Glomerular endothelial cell (primary cell): ENCODE measurements at regions not wholly inside any gene's neighbourhood (a gene's known extent, or its start where the extent isn't known, plus 50 kb on each side); places are given as distances from the start of the nearest gene placed in this dataset.

Experiments used
- DNase-seq: peaks from one replicate; pipeline ENCODE4 v3.0.0-alpha.2; 2011; ENCODE audit warnings: low read depth, low spot score; ENCODE audit errors: extremely low read depth

DNA sequence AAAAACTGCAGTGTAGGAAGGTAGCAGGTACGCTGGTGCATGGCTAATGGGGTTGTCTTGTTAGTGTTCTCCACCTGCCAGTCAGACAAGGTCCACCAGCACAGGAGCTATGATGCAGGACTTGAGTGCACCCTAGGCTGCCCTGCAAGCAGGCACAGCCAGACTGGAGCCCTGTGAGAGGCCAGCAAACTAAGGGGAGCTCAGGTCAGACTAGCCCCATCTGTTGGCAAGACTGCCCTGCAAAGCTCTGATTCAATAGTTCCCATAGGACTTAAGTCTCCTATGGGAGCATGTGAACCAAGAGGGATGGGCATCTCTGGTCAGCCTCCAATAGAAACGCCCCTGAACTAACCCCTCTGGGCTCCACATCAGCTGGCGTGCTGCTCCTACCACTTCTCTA, 1307.3 kb downstream of the C4orf33 start:
- DNase-seq = no peak

DNA sequence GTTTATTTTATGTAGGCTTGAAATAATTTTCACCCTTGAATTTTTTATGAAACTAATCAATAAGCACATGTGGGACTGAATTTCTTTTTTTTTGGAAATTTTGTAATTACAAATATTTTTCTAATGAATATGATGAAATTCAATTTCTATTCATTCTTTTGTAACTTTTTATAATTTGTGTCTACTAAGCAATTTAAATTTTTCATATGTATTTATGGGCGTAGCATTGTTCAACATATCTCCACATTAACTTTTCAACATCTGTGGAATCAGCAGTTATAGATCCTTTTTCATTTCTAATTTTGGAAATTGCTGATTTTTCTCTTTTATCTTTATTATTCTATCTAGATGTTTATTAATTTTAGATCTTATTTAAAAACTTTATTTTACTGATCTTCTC, 1320.3 kb downstream of the C4orf33 start:
- no peak for DNase-seq

DNA sequence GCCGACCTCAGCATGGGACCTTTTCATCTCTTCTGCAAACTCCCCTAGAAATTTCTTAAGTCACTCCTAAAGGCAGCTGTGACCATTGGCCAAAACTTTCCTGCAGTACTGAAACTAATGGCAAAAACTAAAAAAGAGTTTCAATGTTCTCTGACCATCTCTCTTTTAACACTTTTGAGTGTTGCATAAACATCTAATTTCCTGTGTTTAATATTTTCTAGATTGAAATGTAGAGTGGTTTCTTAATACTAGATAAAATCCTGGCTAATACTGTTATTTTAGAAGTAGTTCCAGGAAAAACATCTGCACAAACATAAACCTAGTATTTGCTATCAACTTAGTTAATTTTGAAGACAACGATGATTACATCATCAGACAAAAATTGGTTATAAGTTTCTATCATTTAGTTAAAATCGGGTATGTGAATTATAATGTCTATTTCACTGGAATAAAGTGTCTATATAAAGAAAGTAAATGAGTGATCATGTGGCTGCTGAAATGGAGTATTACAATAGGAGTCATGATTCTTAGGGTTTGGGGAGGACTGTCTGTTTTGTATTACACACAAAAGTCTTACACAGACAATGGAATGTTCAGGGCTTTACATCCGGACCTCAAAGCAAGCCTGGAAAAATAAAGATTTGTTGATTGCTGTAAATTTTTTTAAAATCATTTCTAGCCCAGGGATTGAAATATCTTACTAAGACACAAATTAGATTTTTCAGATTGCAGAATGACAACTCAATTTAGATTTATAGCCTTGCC, 1323.4 kb downstream of the C4orf33 start:
- no peak for DNase-seq

DNA sequence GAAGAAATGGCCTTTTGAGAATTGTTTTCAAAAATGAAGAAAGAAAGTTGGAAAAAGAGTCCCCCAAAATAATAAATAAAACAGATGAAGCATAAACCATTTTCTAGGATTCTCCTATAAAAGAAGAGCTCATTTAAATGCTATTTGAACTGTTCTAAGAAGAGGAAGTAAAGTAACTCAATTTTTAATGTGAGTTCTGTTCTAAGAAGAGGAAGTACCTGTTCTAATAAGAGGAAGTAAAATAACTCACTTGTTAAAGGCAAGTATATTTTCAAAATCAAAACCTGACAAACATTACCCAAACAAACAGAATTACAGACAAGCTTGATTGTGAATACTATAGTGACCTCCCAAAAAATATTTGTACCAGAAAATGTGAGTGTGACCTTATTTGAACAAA, 1326.3 kb downstream of the C4orf33 start:
- no peak for DNase-seq

DNA sequence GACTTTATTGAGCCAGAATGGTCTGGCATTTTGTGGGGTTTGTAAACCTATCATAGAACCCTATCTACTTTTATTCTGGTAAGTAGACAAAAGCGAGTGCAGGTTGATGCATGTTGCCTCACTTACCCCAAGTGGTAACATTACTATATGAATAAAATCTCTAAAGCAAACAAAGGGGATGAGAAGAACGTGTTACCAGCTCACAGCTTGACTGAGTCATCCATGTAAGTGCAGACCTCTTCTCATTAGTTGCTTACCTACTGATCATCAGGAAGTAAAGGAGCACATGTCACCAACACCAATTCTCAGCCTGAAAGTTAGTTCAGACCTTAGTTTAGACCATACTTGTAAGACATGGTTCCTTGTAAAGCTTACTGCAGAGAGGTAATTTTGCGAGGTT, 1328.3 kb downstream of the C4orf33 start:
- DNase-seq = no peak

DNA sequence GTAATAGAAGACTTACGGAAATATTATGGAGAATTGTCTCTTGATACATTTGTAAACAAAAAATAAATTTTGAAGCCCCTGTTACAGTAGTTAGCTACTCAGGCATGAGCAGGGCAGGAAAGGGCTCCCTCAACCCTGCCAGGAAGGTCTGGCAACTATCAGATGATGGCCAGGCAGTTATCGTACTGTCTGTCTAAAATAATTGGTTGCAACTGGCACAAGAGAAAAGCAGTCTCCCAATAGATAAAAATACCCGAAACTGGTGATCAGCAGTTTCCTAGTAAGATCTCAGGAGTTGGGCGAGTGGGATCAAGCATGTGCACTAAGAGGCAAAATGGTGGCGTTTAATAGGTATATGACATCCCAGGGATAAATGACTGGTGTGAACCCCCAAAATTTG, 1336.3 kb downstream of the C4orf33 start:
- DNase-seq = no peak

DNA sequence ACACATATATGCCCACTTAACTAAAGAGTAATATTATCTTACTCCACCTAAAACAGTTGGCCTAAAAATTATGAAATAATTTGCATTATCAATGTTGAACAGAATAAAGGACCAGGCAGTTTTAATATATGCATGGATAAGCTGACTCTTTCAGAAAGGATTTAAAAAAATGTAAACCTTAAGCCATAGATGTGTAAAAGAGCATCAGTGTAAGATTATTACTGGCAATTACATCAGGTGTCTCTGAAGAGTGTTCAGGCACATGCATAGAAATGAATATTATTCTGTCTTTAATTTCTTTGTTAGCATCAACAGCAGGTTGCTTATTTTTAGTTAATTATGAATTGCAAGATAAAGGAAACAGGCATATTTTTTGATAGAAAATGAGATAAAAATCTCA, 1353.8 kb downstream of the C4orf33 start:
- DNase-seq = no peak

DNA sequence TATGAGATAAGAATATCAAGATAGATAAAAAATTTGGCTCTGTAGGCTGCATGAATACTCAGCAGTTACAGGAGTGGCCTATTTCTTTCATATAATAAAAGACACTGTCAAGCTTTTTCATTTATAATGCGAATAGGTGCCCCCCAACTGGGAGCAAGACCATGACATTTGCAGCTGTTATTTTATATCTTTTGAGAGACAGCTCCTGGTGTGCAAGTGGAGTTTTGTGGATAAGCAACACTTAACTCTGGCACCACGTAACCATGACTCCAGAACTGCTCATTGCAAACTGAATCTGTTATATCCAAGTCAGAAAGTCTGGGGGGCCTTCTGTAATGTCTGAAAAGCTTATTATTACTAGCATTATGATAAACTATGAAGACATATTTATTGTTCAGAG, 1372.4 kb downstream of the C4orf33 start:
- no peak for DNase-seq

DNA sequence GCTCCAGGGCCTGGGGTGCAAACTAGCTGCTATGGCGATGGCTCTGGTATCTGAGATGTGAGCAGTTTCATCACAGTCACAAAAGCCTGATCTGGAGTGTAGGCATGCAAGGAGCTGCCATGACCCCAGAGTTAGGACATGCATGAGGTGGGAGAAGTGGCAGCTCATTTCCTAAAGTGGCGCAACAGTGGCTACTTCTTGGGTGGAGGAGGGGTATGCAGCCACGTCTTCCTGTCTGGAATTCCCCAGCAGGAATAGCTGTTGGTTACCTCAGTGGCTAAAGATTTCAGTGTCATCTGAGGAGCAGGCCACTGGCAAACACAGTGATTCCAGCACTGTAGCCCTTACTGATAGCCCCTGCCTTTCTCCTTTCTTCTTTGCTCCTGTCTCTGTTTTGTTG, 1382.5 kb downstream of the C4orf33 start:
- DNase-seq = no peak

DNA sequence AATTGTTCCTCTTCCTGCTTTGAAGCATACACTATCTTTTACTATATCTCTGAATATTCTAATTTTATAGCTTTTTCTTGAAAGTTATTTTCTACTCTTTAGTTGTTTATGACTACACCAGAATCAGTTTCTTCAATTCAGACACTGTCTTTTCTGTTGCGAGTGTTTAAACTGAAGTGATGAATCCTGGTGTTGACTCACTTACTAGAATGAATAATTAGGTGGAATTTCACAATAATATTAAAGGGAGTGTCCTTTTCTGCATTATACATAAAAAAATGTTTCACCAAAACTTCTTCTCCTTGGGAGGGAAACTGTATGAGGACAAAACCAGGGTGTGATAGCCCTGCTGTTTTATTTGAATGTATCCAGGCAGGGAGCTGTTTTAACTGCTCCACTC, 1383.1 kb downstream of the C4orf33 start:
- DNase-seq = no peak

DNA sequence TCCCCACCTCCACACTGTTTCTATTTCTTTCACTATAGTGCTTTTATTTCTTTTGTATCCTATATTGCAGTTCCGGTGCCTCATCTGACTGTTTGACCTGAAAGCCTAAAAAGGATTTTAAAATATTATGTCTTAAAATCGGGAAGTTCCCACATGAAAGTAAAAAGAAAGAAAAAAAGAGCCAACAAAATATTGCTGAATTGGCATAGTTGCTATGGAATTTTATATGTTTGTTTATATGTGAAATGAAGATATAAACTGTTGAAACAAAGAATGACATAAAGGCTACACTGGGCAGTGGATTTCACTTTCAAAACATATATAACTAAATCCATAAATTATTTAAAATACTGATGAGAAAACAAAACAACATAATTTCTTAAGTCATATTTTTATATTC, 1383.7 kb downstream of the C4orf33 start:
- DNase-seq = no peak

DNA sequence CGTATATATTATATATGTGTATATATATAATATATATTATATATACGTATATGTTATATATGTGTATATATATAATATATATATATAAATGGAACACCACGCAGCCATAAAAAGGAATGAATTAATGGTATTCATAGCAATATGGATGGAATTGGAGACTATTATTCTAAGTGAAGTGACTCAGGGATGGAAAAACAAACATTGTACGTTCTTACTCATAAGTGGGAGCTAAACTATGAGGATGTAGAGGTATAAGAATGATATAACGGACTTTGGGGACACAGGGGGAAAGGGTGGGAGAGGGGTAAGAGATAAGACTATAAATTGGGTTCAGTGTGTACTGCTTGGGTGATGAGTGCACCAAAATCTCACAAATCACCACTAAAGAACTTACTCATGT, 1388.9 kb downstream of the C4orf33 start:
- no peak for DNase-seq

DNA sequence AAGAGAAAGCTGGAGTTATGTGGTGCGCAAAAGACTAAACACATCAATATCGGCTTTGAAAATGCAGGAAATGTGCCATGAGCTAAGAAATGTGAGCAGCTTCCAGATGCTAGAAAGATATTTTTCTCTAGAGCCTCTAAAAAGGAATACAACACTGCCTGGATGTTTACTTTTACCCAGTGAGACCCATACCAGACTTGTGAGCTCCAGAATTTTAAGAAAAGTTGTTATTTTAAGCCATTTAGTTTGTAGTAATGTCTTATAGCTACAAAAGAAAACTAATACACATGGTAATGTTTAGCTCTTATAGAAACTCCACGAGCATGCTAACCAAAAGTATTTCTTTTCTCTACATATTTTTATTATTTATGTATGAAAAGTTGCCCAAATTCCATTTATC, 1389.4 kb downstream of the C4orf33 start:
- DNase-seq = no peak

DNA sequence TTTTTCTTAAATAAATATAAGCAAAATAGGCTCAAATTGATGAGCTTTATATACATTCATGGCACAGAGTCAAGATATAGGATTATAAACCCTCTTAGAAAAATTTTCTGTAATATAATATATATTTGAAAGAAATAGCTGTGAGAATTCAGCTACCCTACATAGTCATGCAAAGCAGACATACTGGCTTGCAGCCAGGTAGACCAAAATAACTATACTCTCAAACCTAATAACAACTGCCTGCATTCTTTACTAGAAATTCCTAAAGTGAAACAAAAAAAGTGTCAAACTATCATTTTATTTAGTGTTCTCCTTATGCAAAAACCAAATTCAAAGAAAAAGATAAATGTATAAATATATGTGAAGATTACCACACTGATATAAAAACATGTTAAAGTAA, 1390.2 kb downstream of the C4orf33 start:
- no peak for DNase-seq

DNA sequence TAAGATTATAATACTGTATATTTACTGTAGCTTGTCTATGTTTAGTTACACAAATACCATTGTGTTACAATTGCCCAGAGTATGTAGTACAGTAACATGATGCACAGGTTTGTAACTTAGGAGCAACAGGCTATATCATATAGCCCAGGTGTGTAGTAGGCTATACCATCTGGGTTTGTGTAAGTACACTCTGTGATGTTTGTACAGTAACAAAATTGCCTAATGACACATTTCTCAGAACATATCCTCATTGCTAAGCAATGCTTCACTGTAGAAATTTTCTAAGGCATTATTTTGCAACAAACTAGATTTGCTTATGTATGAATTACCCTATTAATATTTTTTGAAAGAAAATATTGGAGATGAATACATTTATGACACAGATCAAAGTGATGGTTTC, 1390.9 kb downstream of the C4orf33 start:
- no peak for DNase-seq

DNA sequence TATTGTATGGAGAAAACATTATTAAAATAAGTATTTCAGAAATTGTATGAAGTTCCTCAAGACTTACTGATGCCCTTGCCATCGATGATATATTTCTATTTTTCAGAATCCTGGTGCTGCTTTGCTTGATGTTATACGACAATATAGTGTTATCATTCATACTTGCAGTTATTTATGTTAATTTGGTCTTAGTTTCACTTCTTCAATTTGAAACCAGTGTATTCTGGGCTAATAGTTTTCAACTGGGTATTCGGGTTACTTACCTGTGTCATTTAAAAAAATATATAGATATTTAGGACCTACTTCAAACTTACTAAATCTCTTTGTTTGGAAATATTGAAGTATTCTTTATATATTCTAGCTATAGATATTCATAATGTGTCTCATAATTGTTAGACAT, 1414.7 kb downstream of the C4orf33 start:
- DNase-seq = no peak

DNA sequence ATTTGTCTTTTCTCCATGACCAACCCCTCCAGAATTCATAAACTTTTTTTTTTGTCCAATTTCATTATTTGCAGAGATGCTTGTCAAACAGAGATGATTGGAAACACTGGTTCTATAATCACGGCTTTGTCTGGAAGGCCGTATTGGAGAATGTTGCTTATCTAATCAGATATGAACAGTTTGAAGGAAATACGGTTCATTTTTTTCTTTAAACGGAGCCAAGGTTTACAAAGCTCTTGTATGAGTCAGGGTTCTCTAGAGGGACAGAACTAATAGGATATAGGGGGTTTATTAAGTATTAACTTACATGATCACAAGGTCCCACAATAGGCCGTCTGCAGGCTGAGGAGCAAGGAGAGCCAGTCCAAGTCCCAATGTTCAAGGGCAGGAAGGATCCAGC, 1415.8 kb downstream of the C4orf33 start:
- DNase-seq = peak; percentile 12

DNA sequence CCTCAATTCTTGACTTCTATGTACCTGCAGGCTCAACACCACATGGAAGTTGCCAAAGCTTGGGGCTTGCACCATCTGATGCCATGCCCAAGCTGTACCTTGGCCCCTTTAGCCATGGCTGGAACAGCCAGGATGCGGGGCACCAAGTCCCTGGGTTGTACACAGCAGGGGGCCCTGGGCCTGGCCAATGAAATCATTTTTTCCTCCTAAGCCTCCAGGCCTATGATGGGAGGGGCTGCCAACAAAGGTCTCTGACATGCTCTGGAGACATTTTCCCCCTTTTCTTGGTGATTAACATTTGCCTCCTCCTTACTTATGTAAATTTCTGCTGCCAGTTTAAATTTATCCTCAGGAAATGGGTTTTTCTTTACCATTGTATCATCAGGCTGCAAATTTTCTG, 1428.1 kb downstream of the C4orf33 start:
- no peak for DNase-seq

DNA sequence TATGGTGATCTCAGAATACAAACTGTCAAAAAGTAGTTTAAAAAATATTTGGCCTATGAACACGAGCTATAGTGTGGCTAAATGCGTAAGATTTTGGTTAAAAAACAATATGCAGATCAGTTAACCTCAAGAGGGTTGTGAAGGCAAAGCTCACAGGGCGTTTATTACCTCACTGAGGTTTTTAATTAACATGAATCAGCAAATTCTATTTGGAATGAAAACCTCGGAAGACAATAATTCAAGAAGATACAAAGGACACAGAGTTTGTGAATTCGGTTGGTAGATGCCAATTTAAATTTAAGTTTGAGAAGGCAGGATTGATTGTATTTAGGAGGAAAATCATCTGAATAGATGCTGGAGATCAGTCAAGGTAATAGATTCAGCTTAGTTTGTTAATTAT, 1434.6 kb downstream of the C4orf33 start:
- DNase-seq = no peak

DNA sequence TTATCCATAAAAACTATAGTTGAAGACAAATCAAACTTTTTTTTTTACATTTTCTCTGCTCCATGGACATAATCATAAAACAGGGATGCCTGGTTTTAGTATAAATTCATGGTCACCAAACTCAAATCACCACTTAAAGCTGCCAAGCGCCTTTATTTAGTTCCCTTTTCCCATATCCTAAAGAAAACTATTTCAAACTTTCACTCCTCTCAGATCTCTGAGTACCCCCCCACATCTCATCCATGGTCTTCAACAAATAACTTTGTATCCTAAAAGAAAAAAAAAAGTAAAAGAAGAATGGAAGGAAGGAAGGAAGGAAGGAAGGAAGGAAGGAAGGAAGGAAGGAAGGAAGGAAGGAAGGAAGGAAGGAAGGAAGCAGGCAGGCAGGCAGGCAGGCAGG, 1438.7 kb downstream of the C4orf33 start:
- no peak for DNase-seq

DNA sequence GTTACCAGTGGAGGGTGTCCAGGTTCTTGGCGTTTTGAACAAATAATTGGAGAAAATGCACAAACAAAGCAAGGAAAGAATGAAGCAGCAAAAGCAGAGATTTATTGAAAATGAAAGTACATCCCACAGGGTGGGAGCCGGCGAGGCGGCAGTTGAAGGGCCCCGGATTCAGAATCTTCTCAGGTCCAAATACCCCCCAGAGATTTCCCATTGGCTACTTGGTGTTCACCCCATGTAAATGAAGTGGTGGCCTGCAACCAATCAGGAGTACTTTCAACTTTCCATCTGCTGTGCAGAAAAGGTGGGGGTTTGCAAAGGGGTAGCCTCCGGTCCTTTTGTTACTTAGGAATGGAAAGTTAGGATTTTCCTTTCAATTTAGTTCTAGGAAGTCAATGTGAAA, 1447.0 kb downstream of the C4orf33 start:
- no peak for DNase-seq

DNA sequence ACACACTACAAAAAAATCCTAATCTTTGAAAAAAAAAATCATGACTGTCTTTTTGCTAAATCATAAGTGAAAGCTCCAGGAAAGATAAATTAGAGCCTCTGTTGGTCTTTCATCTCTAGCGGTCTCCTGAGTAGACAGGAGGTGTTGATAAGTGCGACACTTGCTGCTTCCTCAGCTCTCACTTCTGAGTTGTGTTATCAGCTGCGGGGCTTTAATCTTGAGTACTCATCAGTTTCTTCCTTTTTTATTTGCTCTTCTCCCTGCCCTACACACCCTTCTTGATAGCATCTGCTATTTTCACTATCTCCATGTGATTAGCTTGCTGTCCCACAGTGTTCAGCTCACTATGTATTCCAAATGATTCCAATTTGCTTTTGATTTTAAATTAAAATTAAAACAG, 1449.2 kb downstream of the C4orf33 start:
- DNase-seq = no peak

DNA sequence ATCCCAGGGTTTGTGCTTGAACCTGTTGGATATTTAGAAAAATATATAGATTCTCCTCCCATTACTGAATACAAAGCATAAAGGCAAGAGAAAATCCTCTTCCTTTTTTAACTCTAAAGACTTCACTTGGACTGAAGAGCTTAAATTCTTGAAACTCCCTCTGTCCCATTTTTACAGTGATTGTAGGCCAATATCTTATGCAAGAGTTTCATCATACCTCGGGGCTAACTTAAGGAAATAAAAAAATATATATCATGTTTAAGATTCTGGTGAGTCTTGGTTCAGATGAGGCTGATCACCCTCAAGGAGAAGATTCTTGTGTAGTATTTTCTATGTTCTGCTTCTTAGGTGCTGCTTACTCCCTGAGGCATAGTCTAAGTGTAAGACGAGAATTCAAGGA, 1449.6 kb downstream of the C4orf33 start:
- no peak for DNase-seq
